ENCODE measurements at regions not wholly inside any gene's neighbourhood (a gene's known extent, or its start where the extent isn't known, plus 50 kb on each side); places are given as distances from the start of the nearest gene placed in this dataset.
"Not testable (repeated sequence)": the region's sequence is repeated elsewhere in the genome, so short reads cannot be mapped to it uniquely, and the experiment has no call there.

- DNase-seq (ENCODE audit: low read depth): no peak
Measured at GRCh38 chr4:25981749-25982148, 67.7 kb downstream of the SMIM20 start.

DNA sequence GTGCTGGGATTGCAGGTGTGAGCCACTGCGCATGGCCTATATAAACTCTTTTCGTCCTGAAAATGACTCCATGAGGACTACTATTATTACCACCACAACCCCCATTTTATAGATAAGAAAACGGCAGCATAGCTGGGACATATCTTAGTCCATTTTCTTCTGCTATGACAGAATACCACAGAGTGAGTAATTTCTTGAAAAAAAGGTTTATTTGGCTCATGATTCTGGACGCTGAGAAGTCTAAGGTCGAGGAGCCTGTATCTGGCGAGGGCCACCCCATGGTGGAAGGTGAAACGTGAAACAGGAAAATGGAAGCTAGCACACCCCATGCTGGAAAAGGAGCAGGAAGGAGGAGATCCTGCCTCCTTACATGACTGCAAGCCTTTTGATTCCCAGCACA is 68.9 kb downstream of the SMIM20 start:
- no peak for DNase-seq (ENCODE audit: low read depth)

- DNase-seq (ENCODE audit: low read depth): no peak
Measured at GRCh38 chr4:25984266-25984665, 70.2 kb downstream of the SMIM20 start.

- DNase-seq (ENCODE audit: low read depth): no peak
Measured at GRCh38 chr4:25984796-25985195, 70.8 kb downstream of the SMIM20 start.

DNA sequence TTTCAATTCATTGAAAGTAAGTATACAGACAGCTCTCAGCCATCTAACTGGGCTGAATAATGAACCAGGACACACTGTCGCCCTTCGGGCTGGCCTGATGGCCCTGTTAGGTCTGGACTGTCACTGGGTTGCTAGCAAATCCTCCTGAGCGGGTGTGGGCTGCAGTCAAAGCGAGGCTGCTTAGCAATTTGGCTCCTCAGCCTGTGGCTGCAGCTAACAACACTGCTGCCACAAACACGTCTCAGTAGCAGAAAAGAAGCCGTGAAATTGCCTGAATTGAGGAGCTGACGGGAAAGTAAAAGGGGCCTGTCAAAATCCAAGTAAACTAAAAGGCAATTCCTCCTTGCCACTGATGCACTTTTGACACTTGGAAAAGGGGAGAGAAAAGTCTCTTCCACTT is 72.8 kb downstream of the SMIM20 start:
- DNase-seq (ENCODE audit: low read depth): no peak

DNA sequence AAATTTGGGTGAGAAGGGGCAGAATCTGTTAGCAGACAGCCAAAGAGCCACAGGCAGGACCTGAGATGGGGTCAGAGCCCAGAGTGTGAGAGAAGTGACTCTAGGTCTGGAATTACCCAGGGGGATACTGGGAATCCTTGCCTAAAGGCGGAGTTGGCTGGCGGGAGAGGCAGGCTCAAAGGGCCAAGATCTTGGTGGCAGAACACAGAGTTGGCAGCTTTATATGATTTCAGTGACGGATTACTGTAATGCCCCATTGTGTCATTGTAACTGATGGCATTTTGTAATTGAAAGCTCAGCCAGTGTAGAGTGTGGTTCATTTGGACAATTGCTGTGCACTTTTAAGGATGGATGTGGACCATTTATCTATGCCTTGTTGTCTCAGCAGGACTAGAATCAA is 77.3 kb downstream of the SMIM20 start:
- no peak for DNase-seq (ENCODE audit: low read depth)

DNA sequence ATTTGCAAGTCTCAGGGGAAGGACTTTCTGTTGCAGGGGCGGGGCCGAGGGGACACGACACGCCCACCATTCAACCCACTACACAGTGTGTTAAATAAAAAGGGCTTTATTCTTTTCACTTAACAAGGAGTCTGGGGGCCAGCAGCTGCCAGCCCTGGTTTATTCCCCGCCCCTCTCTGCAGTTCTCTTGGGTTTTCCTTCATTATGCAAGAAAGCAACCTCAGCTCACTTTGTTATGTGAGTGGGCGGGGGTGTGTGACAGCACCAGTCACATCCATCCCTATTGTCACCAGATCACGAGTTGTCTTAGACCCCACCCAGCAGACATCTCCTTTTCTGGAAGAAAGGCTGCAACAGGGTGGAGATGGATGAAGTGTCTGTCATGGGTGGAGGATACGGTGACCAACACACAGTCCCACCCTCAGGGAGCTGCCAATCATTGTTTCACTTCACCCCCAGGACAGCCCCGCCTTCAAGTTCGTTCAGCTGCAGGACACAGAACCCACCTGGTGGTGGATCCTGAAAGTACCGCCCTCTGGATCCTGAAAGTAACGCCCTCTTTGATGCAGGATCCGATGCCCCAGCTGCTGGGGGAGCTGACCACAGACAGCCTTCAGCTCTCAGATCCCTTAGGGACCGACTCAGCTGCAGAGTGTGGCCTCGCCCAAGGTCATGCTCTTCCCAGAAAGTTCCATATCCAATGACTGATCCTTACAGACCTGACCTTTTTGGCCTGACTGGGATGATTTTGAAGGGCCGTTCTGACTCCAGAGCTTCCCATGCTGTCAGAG is 79.6 kb downstream of the SMIM20 start:
- peak; percentile 55 for DNase-seq (ENCODE audit: low read depth)

DNA sequence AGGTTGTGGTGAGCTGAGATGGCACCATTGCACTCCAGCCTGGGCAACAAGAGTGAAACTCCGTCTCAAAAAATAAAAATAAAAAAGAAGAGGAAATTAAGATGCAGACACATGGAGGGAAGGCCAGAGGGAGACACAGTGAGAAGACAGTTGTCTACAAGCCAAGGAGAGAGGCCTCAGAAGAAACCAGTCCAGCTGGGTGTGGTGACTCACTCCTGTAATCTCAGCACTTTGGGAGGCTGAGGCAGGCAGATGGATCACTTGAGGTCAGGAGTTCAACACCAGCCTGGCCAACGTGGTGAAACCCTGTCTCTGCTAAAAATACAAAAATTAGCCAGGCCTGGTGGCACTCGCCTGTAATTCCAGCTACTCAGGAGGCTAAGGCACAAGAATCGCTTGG is 80.6 kb downstream of the SMIM20 start:
- DNase-seq (ENCODE audit: low read depth): peak; percentile 82

DNA sequence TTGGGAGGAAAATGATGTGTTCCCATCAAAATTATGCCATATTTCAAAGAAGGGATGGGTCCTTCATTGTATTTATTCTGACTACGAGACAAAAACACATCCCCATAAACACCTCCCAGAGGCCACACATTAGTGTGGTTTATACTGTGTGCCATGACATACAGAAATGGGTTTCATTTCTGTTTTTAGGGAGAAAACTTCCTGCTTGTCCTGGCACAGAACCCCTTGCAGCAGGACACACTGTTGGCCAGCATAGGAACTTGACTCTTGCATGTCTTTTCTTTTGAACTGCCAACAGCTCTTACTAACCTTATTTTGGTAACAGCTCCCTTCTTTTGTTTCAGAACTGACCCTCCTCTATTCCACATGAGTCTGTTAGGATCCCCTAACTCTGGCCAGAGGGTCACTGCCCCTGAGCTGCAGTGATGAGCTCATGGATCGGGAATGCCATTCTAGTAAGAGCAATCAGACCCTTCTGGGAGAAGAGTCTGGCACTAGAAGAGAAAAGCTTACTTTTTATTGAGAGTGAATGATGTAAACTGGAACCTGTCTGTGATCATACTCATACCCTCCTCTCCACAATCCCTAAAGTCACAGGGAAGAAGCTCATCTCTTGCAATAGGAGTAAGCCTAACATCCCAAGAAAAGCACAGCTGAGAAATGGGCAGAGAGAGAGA is 86.4 kb downstream of the SMIM20 start:
- peak; percentile 25 for DNase-seq (ENCODE audit: low read depth)

- no peak for DNase-seq (ENCODE audit: low read depth)
Measured at GRCh38 chr4:26001413-26001812, 87.4 kb downstream of the SMIM20 start.

DNA sequence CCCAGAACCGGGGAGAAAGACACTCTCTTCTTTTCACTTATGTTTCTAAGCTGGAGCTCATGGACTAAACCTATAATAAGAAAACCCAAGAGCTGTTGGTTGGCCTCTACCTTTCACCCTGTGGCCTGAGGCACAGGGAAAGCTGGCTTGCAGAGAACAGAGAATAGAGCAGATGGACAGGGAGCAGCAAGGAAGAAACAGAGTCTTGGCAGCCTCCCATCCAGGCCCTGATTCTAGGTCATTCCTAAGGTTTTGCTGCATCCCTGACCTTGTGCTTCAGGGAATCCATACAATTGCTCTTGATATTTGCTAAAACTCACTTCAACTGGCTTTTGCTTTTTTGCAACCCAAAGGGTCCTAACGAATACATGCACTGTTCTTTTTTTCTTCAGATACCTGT is 87.8 kb downstream of the SMIM20 start:
- DNase-seq (ENCODE audit: low read depth): no peak

DNA sequence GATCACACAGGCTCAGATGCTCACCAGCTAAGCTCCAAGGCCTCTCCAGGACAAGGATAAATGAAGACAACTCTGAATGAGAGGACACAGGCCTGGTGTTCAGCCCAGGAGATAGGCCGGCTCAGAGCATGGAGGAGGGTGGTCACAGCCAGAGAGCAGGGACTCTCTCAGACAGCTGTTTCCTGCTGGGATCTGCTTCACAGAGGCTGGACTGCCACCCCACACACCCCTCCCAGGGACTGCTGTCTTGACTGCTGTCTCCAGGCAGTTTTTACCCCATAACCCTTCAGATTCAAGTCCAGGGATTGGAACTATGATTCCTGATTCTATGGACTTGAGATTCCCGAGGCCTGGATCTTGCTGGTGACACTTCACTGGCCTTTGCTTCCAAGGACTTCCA is 89.0 kb downstream of the SMIM20 start:
- DNase-seq (ENCODE audit: low read depth): no peak

DNA sequence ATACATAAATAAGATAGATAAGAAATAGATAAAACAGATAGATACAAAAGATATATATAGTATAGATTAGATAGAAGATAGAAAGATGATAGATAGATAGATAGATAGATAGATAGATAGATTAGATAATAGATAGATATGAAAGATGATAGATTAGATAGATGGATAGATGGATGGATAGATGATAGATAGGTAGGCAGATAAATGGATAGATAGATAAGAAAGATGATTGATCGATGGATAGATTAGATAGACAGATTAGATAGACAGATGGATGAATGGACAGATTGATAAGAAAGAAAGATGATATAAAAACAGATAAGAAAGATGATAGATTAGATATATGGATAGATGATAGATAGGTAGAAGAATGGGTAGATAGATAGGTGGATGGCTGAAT is 90.3 kb downstream of the SMIM20 start:
- no peak for DNase-seq (ENCODE audit: low read depth)

DNA sequence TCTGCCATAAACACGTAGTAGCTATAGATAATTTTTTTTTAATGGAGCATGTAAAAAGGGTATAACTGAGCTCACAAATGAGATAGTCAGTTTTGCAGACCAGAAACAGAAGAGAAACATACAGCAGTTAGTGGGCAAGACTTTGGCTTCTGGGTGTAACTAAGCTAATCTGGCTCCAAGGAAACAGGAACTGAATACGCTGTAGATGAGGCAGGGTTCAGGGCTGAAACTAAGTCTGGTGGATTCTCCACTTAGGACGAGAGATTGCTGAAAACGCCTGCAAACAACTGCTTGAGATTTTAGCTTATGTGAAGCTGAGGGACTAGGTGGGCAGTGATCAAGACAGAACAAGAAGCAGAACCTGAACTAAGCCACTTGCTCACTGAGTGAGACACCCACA is 91.7 kb downstream of the SMIM20 start:
- no peak for DNase-seq (ENCODE audit: low read depth)

- no peak for DNase-seq (ENCODE audit: low read depth)
Measured at GRCh38 chr4:26008737-26009136, 94.7 kb downstream of the SMIM20 start.

GRCh38 chr4:26009502-26009901 is 95.5 kb downstream of the SMIM20 start:
- no peak for DNase-seq (ENCODE audit: low read depth)

GRCh38 chr4:26010304-26010703 is 96.3 kb downstream of the SMIM20 start:
- peak; percentile 48 for DNase-seq (ENCODE audit: low read depth)

GRCh38 chr4:26013629-26014028 is 99.6 kb downstream of the SMIM20 start:
- peak; percentile 10 for DNase-seq (ENCODE audit: low read depth)

DNA sequence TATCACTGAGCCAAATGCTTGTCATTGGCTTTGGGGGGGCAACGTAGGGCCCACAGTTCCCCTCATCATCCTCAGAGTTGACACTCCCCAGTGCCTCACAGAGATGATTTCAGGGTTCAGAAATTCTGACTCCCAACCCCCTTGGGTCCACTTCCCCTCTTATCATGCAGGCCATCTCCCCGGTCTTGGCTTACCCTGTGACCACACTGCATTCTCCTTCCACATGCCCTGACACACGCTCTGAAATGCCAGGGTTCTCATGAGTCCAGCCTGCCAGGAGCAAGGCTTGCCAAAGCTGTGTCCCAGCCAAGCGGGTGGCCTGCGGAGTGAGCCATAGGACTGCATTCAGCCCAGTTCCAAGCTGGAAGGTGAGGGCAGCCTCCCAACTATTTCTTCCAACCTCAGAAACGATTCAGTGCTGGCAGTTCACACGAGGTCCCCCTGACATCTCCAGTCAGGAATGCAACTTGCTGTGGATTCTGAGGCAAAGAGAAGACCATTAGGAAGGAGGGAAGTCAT is 101.2 kb downstream of the SMIM20 start:
- peak; percentile 97 for DNase-seq (ENCODE audit: low read depth)

GRCh38 chr4:26015906-26016305 is 101.9 kb downstream of the SMIM20 start:
- no peak for DNase-seq (ENCODE audit: low read depth)

- DNase-seq (ENCODE audit: low read depth): no peak
Measured at GRCh38 chr4:26017531-26017930, 103.5 kb downstream of the SMIM20 start.

DNA sequence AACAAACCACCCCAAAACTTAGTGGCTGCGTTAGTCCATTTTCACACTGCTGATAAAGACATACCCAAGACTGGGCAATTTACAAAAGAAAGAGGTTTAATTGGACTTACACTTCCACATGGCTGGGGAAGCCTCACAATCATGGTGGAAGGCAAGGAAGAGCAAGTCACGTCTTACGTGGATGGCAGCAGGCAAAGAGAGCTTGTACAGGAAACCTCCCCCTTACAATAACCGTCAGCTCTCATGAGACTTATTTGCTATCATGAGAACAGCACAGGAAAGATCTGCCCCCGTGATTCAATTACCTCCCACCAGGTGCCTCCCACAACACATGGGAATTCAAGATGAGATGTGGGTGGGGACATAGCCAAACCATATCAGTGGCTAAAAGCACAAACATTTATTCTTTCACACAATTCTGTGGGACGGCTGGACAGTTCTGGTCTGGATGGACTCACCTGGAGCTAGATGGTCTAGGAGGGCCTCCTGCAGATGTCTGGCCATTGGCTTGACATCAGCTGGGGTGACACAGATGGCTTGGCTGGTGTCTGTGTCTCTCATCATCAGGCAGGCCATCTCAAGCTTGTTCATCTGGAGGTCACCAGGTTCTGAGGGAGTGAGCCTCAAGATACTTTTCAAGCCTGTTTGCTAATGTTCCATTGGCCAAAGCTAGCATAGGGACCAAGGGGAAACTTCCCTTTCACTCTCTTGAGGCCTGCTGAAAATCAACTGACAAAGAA is 104.1 kb downstream of the SMIM20 start:
- not testable (repeated sequence) for DNase-seq (ENCODE audit: low read depth)
